RKO (cell line): ENCODE measurements at regions not wholly inside any gene's neighbourhood (a gene's known extent, or its start where the extent isn't known, plus 50 kb on each side); places are given as distances from the start of the nearest gene placed in this dataset.

ENCODE experiments used
- DNase-seq: peaks from one replicate; pipeline ENCODE4 v3.0.0-alpha.2; 2016; ENCODE audit warnings: low spot score

- DNase-seq: no peak
Observed at GRCh38 chr21:18959817-18960216, 556.2 kb upstream of the TMPRSS15 start.

GRCh38 chr21:18960306-18960705 lies 556.7 kb upstream of the TMPRSS15 start:
- no peak for DNase-seq

- no peak for DNase-seq
Observed at GRCh38 chr21:18970416-18970815, 566.8 kb upstream of the TMPRSS15 start.

GRCh38 chr21:18970941-18971340 lies 567.4 kb upstream of the TMPRSS15 start:
- no peak for DNase-seq

GRCh38 chr21:18985584-18985983 lies 582.0 kb upstream of the TMPRSS15 start:
- DNase-seq: no peak

GRCh38 chr21:18986197-18986596 lies 582.6 kb upstream of the TMPRSS15 start:
- no peak for DNase-seq

- DNase-seq: no peak
Observed at GRCh38 chr21:18987520-18988026, 584.0 kb upstream of the TMPRSS15 start.

GRCh38 chr21:18989953-18990495 lies 586.4 kb upstream of the TMPRSS15 start:
- DNase-seq: no peak

- no peak for DNase-seq
Observed at GRCh38 chr21:18991846-18992245, 588.3 kb upstream of the TMPRSS15 start.

- no peak for DNase-seq
Observed at GRCh38 chr21:19010251-19010650, 606.7 kb upstream of the TMPRSS15 start.

GRCh38 chr21:19010996-19011395 lies 607.4 kb upstream of the TMPRSS15 start:
- no peak for DNase-seq

GRCh38 chr21:19011451-19011850 lies 607.9 kb upstream of the TMPRSS15 start:
- DNase-seq: no peak

GRCh38 chr21:19013916-19014315 lies 610.3 kb upstream of the TMPRSS15 start:
- DNase-seq: no peak

- no peak for DNase-seq
Observed at GRCh38 chr21:19018529-19018928, 614.9 kb upstream of the TMPRSS15 start.

- no peak for DNase-seq
Observed at GRCh38 chr21:19022978-19023377, 619.4 kb upstream of the TMPRSS15 start.

GRCh38 chr21:19026911-19027310 lies 623.3 kb upstream of the TMPRSS15 start:
- no peak for DNase-seq

- DNase-seq: no peak
Observed at GRCh38 chr21:19029816-19030215, 626.2 kb upstream of the TMPRSS15 start.

GRCh38 chr21:19031953-19032352 lies 628.4 kb upstream of the TMPRSS15 start:
- no peak for DNase-seq

GRCh38 chr21:19034041-19034440 lies 630.5 kb upstream of the TMPRSS15 start:
- no peak for DNase-seq

- no peak for DNase-seq
Observed at GRCh38 chr21:19034560-19034959, 631.0 kb upstream of the TMPRSS15 start.

- DNase-seq: no peak
Observed at GRCh38 chr21:19045876-19046275, 642.3 kb upstream of the TMPRSS15 start.

- no peak for DNase-seq
Observed at GRCh38 chr21:19048098-19048672, 644.6 kb upstream of the TMPRSS15 start.

GRCh38 chr21:19049567-19049966 lies 646.0 kb upstream of the TMPRSS15 start:
- DNase-seq: no peak

- no peak for DNase-seq
Observed at GRCh38 chr21:19065164-19065563, 661.6 kb upstream of the TMPRSS15 start.
